IMR-90 (cell line): ENCODE measurements at regions not wholly inside any gene's neighbourhood (a gene's known extent, or its start where the extent isn't known, plus 50 kb on each side); places are given as distances from the start of the nearest gene placed in this dataset.

ENCODE experiments used
- ATAC-seq: fragments of 200-7000 bp; cut with Tn5 transposase; 2 replicates; pipeline ENCODE4 v1.9.1; 2020; ENCODE audit warnings: low read depth, mild to moderate bottlenecking, moderate library complexity
- BruUV-seq: library from RNA; stranded (reverse); fragments of 400-500 nt; replicated peaks from 2 replicates; lab custom pipeline; 2021; lab: Mats Ljungman, UMichigan
- CTCF ChIA-PET: fragments of 300-600 bp; formaldehyde crosslinking; extraction: SDS; loops from one replicate; lab custom pipeline; 2021; ENCODE audit warnings: antibody characterized with exemption; lab: Yijun Ruan, JAX
- POLR2A ChIA-PET: fragments of 300-600 bp; sonication (Branson Sonifier 250); formaldehyde crosslinking; loops from one replicate; lab custom pipeline; 2022; ENCODE audit warnings: antibody characterized with exemption; ENCODE audit not compliant: unreplicated experiment; lab: Charles Lee
- DNase-seq: peaks from one replicate; pipeline ENCODE4 v3.0.0; 2013
- H2AFZ ChIP-seq: replicated peaks from 2 replicates; pipeline ENCODE3; 2013; ENCODE audit warnings: low read length, mild to moderate bottlenecking; ENCODE audit not compliant: poor library complexity
- H2AK5ac ChIP-seq: 2 replicates; pipeline ENCODE4 v1.6.1; 2013; ENCODE audit warnings: low read depth, low read length, inconsistent platforms
- H2AK9ac ChIP-seq: replicated peaks from 2 replicates; pipeline ENCODE3; 2013; ENCODE audit warnings: mild to moderate bottlenecking, low read depth, low read length, moderate library complexity; ENCODE audit not compliant: poor library complexity
- H2BK120ac ChIP-seq: 2 replicates; pipeline ENCODE4 v1.6.1; 2013; ENCODE audit warnings: low read depth, low read length, inconsistent platforms
- H2BK15ac ChIP-seq: 3 replicates; pipeline ENCODE4 v1.6.1; 2013; ENCODE audit warnings: low read depth, low read length, inconsistent platforms
- H2BK20ac ChIP-seq: 2 replicates; pipeline ENCODE4 v1.6.1; 2013; ENCODE audit warnings: low read depth, mild to moderate bottlenecking, inconsistent platforms, low read length, moderate library complexity
- H2BK5ac ChIP-seq: 2 replicates; pipeline ENCODE4 v1.6.1; 2013; ENCODE audit warnings: mild to moderate bottlenecking, low read depth, low read length, inconsistent platforms; ENCODE audit not compliant: poor library complexity, severe bottlenecking
- H3K14ac ChIP-seq: replicated peaks from 2 replicates; pipeline ENCODE4 v1.6.1; 2013; ENCODE audit warnings: low read depth, low read length, inconsistent platforms
- H3K18ac ChIP-seq: 2 replicates; pipeline ENCODE4 v1.6.1; 2013; ENCODE audit warnings: low read depth, low read length, control low read depth
- H3K23ac ChIP-seq: 2 replicates; pipeline ENCODE4 v1.6.1; 2013; ENCODE audit warnings: low read depth, low read length, inconsistent platforms
- H3K27ac ChIP-seq: 2 replicates; pipeline ENCODE4 v1.5.1; 2013; ENCODE audit warnings: mild to moderate bottlenecking, control low read depth, low read length; ENCODE audit not compliant: insufficient read depth
- H3K27me3 ChIP-seq: 2 replicates; pipeline ENCODE4 v1.6.1; 2013; ENCODE audit warnings: low read length; ENCODE audit not compliant: control insufficient read depth, insufficient read depth
- H3K36me3 ChIP-seq: 2 replicates; pipeline ENCODE4 v1.6.1; 2013; ENCODE audit warnings: low read length, mixed read lengths; ENCODE audit not compliant: control insufficient read depth, insufficient read depth
- H3K4ac ChIP-seq: 2 replicates; pipeline ENCODE4 v1.6.1; 2013; ENCODE audit warnings: low read depth, low read length, inconsistent platforms
- H3K4me1 ChIP-seq: 2 replicates; pipeline ENCODE4 v1.6.1; 2013; ENCODE audit warnings: low read length, mixed read lengths; ENCODE audit not compliant: control insufficient read depth, insufficient read depth
- H3K4me2 ChIP-seq: 2 replicates; pipeline ENCODE4 v1.6.1; 2013; ENCODE audit warnings: low read depth, mild to moderate bottlenecking, control low read depth, low read length, moderate library complexity
- H3K4me3 ChIP-seq: 2 replicates; pipeline ENCODE4 v1.5.1; 2013; ENCODE audit warnings: low read depth, mild to moderate bottlenecking, control low read depth, low read length, moderate library complexity; ENCODE audit not compliant: insufficient read depth
- H3K56ac ChIP-seq: 2 replicates; pipeline ENCODE4 v1.6.1; 2013; ENCODE audit warnings: low read length, inconsistent platforms; ENCODE audit not compliant: insufficient read depth; ENCODE audit errors: extremely low read depth
- H3K79me1 ChIP-seq, 2 experiments: 2 replicates each; pipeline ENCODE4 v1.6.1; 2013; ENCODE audit warnings: low read length in 2 of 2, inconsistent platforms in 1 of 2, low read depth in 1 of 2
- H3K9ac ChIP-seq: 2 replicates; pipeline ENCODE4 v1.6.1; 2013; ENCODE audit warnings: low read depth, low read length, control low read depth
- H3K9me1 ChIP-seq: 2 replicates; pipeline ENCODE4 v1.6.1; 2013; ENCODE audit warnings: low read length, inconsistent platforms; ENCODE audit not compliant: insufficient read depth
- H3K9me3 ChIP-seq: 2 replicates; pipeline ENCODE4 v1.6.1; 2013; ENCODE audit warnings: low read length; ENCODE audit not compliant: control insufficient read depth, insufficient read depth
- H4K20me1 ChIP-seq: 2 replicates; pipeline ENCODE4 v1.6.1; 2013; ENCODE audit warnings: low read length, inconsistent platforms; ENCODE audit not compliant: insufficient read depth
- H4K5ac ChIP-seq: 2 replicates; pipeline ENCODE4 v1.6.1; 2013; ENCODE audit warnings: mild to moderate bottlenecking, low read depth, low read length, control low read depth
- H4K8ac ChIP-seq, 2 experiments: 2 replicates each; pipeline ENCODE4 v1.6.1; 2013; ENCODE audit warnings: low read depth in 2 of 2, low read length in 2 of 2, control low read depth in 1 of 2, inconsistent platforms in 1 of 2
- H4K91ac ChIP-seq: 2 replicates; pipeline ENCODE4 v1.6.1; 2013; ENCODE audit warnings: low read depth, low read length, inconsistent platforms; ENCODE audit not compliant: insufficient read depth
- BHLHE40 ChIP-seq: fragments of 150-350 bp; IDR thresholded peaks from 2 replicates; pipeline ENCODE4 v1.6.1; 2016; ENCODE audit warnings: mild to moderate bottlenecking, low read depth, low read length
- CEBPB ChIP-seq: IDR thresholded peaks from 2 replicates; pipeline ENCODE4 v1.6.1; 2012; ENCODE audit warnings: low read depth, low read length, improper control_type of control experiment
- CHD1 ChIP-seq: IDR thresholded peaks from 2 replicates; pipeline ENCODE4 v1.6.1; 2012; ENCODE audit warnings: low read depth, low read length, improper control_type of control experiment
- ELK1 ChIP-seq: fragments of 150-350 bp; IDR thresholded peaks from 2 replicates; pipeline ENCODE4 v1.6.1; 2016; ENCODE audit warnings: low read depth, mild to moderate bottlenecking, low read length, moderate library complexity, borderline replicate concordance
- FOS ChIP-seq: fragments of 150-350 bp; IDR thresholded peaks from 2 replicates; pipeline ENCODE4 v1.6.1; 2016; ENCODE audit warnings: low read depth, low read length
- MAFK ChIP-seq: IDR thresholded peaks from 2 replicates; pipeline ENCODE4 v1.6.1; 2012; ENCODE audit warnings: low read depth, low read length, improper control_type of control experiment
- MAZ ChIP-seq: IDR thresholded peaks from 2 replicates; pipeline ENCODE4 v1.6.1; 2012; ENCODE audit warnings: low read depth, mild to moderate bottlenecking, low read length, improper control_type of control experiment, moderate library complexity, borderline replicate concordance
- MXI1 ChIP-seq: IDR thresholded peaks from 2 replicates; pipeline ENCODE4 v1.6.1; 2012; ENCODE audit warnings: low read depth, mild to moderate bottlenecking, low read length, moderate library complexity, borderline replicate concordance
- NFE2L2 ChIP-seq: fragments of 150-350 bp; IDR thresholded peaks from 2 replicates; pipeline ENCODE4 v1.6.1; 2016; ENCODE audit warnings: low read depth, mild to moderate bottlenecking, low read length
- POLR2A ChIP-seq: IDR thresholded peaks from 2 replicates; pipeline ENCODE4 v1.6.1; 2012; ENCODE audit warnings: mild to moderate bottlenecking, low read depth, low read length
- RAD21 ChIP-seq: IDR thresholded peaks from 2 replicates; pipeline ENCODE4 v1.6.1; 2012; ENCODE audit warnings: low read length, improper control_type of control experiment
- RFX5 ChIP-seq: IDR thresholded peaks from 2 replicates; pipeline ENCODE4 v1.8.0; 2012; ENCODE audit warnings: low read depth, mild to moderate bottlenecking, low read length, moderate library complexity
- SMC3 ChIP-seq: fragments of 150-350 bp; IDR thresholded peaks from 2 replicates; pipeline ENCODE4 v1.6.1; 2016; ENCODE audit warnings: low read depth, mild to moderate bottlenecking, antibody characterized with exemption, low read length, moderate library complexity
- USF2 ChIP-seq: fragments of 150-350 bp; IDR thresholded peaks from 2 replicates; pipeline ENCODE4 v1.6.1; 2017; ENCODE audit warnings: mild to moderate bottlenecking, antibody characterized with exemption, low read length, low read depth
- WGBS, 2 experiments: methylation state at CpG; one replicate each; pipeline versions ENCODE4 v1.1.5 to v1.1.7; 2013; ENCODE audit warnings: missing lambda C conversion rate in 2 of 2; ENCODE audit not compliant: insufficient read length in 1 of 2; ENCODE audit errors: extremely low coverage in 2 of 2; 5-methylcytosine and 5-hydroxymethylcytosine counted together
- dilution Hi-C: fragments of 300-500 bp; cut with HindIII; formaldehyde crosslinking; loops from one replicate; pipeline ENCODE4 v1.14.3; 2018; ENCODE audit warnings: low sequenced_read_pairs; ENCODE audit not compliant: unreplicated experiment
- in situ Hi-C: fragments of 300-500 bp; cut with MboI; formaldehyde crosslinking; loops from 3 replicates; pipeline ENCODE4 v1.14.3; 2019; ENCODE audit warnings: low sequenced_read_pairs, inconsistent platforms, mixed read lengths
- intact Hi-C: fragments of 100-400 bp; cut with micrococcal nuclease; formaldehyde crosslinking; loops from 2 replicates; pipeline ENCODE4 v1.10.0; 2022

GRCh38 chr16:72299684-72300243, 127.8 kb upstream of the PMFBP1 start:
- Histone ChIP-seq H4K91ac (no peak overlapping the region), H4K20me1 (no peaks in the 10 kb centered on the region), H2AK9ac (no peak overlapping the region), H3K79me1 (no peaks in the 10 kb centered on the region), H3K9me3 (no peaks in the 10 kb centered on the region), H3K4me2 (no peak overlapping the region), H3K14ac (no peak overlapping the region), H3K27me3 (no peaks in the 10 kb centered on the region), H3K9ac (no peak overlapping the region), H3K4me1 (peaks cover 2% of the 10 kb centered on the region; the same call in 1 of the 2 replicates), H3K56ac (no peak overlapping the region), H4K5ac (no peak overlapping the region), H3K4me3 (no peak overlapping the region), H2AFZ (no peak overlapping the region), H2BK5ac (no peak overlapping the region), H4K8ac (no peak overlapping the region), H3K27ac (no peak overlapping the region), H3K36me3 (no peaks in the 10 kb centered on the region), H2BK20ac (no peak overlapping the region), H3K18ac (no peak overlapping the region), H3K9me1 (no peaks in the 10 kb centered on the region), H2BK120ac (no peak overlapping the region), H3K23ac (no peak overlapping the region), H3K4ac (no peak overlapping the region), H2AK5ac (no peak overlapping the region), H2BK15ac (no peak overlapping the region)
- ChIA-PET POLR2A (no interaction called here), CTCF (no interaction called here)
- no CpG with 5 or more reads among the region's 2 CpGs for WGBS, 2 experiments
- BruUV-seq: no TSS peak
- intact Hi-C loops (no loop called here), dilution Hi-C loops (no loop called here), in situ Hi-C loops (no loop called here)
- no peak for TF ChIP-seq SMC3
- no peak for TF ChIP-seq BHLHE40
- no peak for TF ChIP-seq MAZ
- TF ChIP-seq MXI1: no peak
- TF ChIP-seq POLR2A: no peak
- no peak for TF ChIP-seq RFX5
- TF ChIP-seq RAD21: no peak
- no peak for TF ChIP-seq CEBPB
- no peak for TF ChIP-seq ELK1
- no peak for TF ChIP-seq NFE2L2
- no peak for TF ChIP-seq CHD1
- TF ChIP-seq MAFK: no peak
- TF ChIP-seq FOS: no peak
- no peak for TF ChIP-seq USF2
- ATAC-seq (no peak), DNase-seq (no peak)
